Gastrocnemius medialis (tissue), 4 donors: ENCODE measurements at regions not wholly inside any gene's neighbourhood (a gene's known extent, or its start where the extent isn't known, plus 50 kb on each side); places are given as distances from the start of the nearest gene placed in this dataset.

Experiments
- ATAC-seq, 2 donors: fragments of 150-250 bp; one replicate each; pipeline ENCODE4 v1.9.1; 2016
- DNase-seq, 2 donors: peaks; one replicate each; pipeline ENCODE4 v3.0.0-alpha.2; 2019
- H3K27ac ChIP-seq, 4 donors: fragments of 200-600 bp; sonication (generic); 1 replicate in 1 of 4; 2 replicates in 3 of 4; pipeline ENCODE4 v1.5.1; 2016 to 2018; ENCODE audit warnings: mild to moderate bottlenecking in 2 of 4, moderate library complexity in 1 of 4
- H3K27me3 ChIP-seq, 3 donors: fragments of 200-600 bp; sonication (generic) in 2 of 3; 1 replicate in 1 of 3; 2 replicates in 2 of 3; pipeline versions ENCODE4 v1.5.1 to v1.6.0; 2016 to 2019; ENCODE audit warnings: mild to moderate bottlenecking in 1 of 3, moderate library complexity in 1 of 3
- H3K36me3 ChIP-seq, 2 donors: fragments of 200-600 bp; sonication (generic) in 1 of 2; one replicate each; pipeline ENCODE4 v1.5.1; 2017 to 2018
- H3K4me1 ChIP-seq, 2 donors: fragments of 200-600 bp; sonication (generic) in 1 of 2; one replicate each; pipeline ENCODE4 v1.5.1; 2016 to 2017; ENCODE audit warnings: mild to moderate bottlenecking in 2 of 2
- H3K4me3 ChIP-seq, 4 donors: fragments of 200-600 bp; sonication (generic) in 3 of 4; 1 replicate in 1 of 4; 2 replicates in 3 of 4; pipeline ENCODE4 v1.5.1; 2016 to 2019; ENCODE audit warnings: mild to moderate bottlenecking in 2 of 4
- H3K9me3 ChIP-seq, 3 donors: fragments of 200-600 bp; sonication (generic) in 2 of 3; 1 replicate in 1 of 3; 2 replicates in 2 of 3; pipeline ENCODE4 v1.5.1; 2016 to 2019
- CTCF ChIP-seq, 5 experiments: fragments of 450-650 bp in 3 of 5; fragments of 200-600 bp in 2 of 5; sonication (generic) in 2 of 5; IDR thresholded peaks in 4 of 5; conservative IDR thresholded peaks in 1 of 5; 1 replicate in 4 of 5; 2 replicates in 1 of 5; pipeline ENCODE4 v1.5.1; 2016 to 2019; ENCODE audit warnings: antibody characterized with exemption in 5 of 5, mild to moderate bottlenecking in 3 of 5, moderate library complexity in 3 of 5
- POLR2A ChIP-seq, 2 donors: fragments of 450-650 bp; IDR thresholded peaks; one replicate each; pipeline ENCODE4 v1.6.1; 2017; ENCODE audit warnings: antibody characterized with exemption in 2 of 2, mild to moderate bottlenecking in 2 of 2, moderate library complexity in 2 of 2
- in situ Hi-C, 4 donors: fragments of 200-750 bp; cut with MboI; loops; one replicate each; pipeline versions ENCODE4 v1.15.0 to v1.8.0; 2017; ENCODE audit warnings: low sequenced_read_pairs in 4 of 4
- intact Hi-C: fragments of 100-400 bp; cut with DNase I; formaldehyde crosslinking; loops from one replicate; pipeline ENCODE4 v1.15.1; 2023; ENCODE audit warnings: low total_unique reads

GRCh38 chr14:56379956-56380355 lies 199.6 kb upstream of the TMEM260 start:
- Histone ChIP-seq H3K9me3 (no peaks in the 10 kb centered on the region), H3K27ac (no peak overlapping the region), H3K4me3 (no peak overlapping the region), H3K36me3 (no peaks in the 10 kb centered on the region), H3K27me3 (no peaks in the 10 kb centered on the region), H3K4me1 (no peaks in the 10 kb centered on the region)
- in situ Hi-C loops (no loop called here), intact Hi-C loops (no loop called here)
- no peak for DNase-seq
- TF ChIP-seq POLR2A (IDR thresholded peaks at IDR 0.05), result no peak
- no peak for TF ChIP-seq CTCF (IDR thresholded peaks at IDR 0.05 in 4 of 5, conservative IDR thresholded peaks at IDR 0.05 in 1 of 5)
- peak in 1 of 2 donors; percentile 60 for ATAC-seq

GRCh38 chr14:56386024-56386423 lies 193.6 kb upstream of the TMEM260 start:
- Histone ChIP-seq H3K27me3 (no peaks in the 10 kb centered on the region), H3K4me3 (no peak overlapping the region), H3K9me3 (no peaks in the 10 kb centered on the region), H3K4me1 (no peaks in the 10 kb centered on the region), H3K36me3 (no peaks in the 10 kb centered on the region), H3K27ac (no peak overlapping the region)
- DNase-seq (no peak), ATAC-seq (no peak)
- intact Hi-C loops, result no loop called here
- in situ Hi-C loops, result no loop called here
- TF ChIP-seq CTCF (IDR thresholded peaks at IDR 0.05 in 4 of 5, conservative IDR thresholded peaks at IDR 0.05 in 1 of 5), result no peak
- no peak for TF ChIP-seq POLR2A (IDR thresholded peaks at IDR 0.05)

- intact Hi-C loops, result no loop called here
- Histone ChIP-seq H3K27me3 (no peaks in the 10 kb centered on the region), H3K4me3 (no peak overlapping the region), H3K27ac (no peak overlapping the region), H3K9me3 (no peaks in the 10 kb centered on the region), H3K4me1 (no peaks in the 10 kb centered on the region), H3K36me3 (no peaks in the 10 kb centered on the region)
- DNase-seq (no peak), ATAC-seq (no peak)
- in situ Hi-C loops, result no loop called here
- TF ChIP-seq CTCF (IDR thresholded peaks at IDR 0.05 in 4 of 5, conservative IDR thresholded peaks at IDR 0.05 in 1 of 5) (no peak), POLR2A (IDR thresholded peaks at IDR 0.05) (no peak)
Observed at GRCh38 chr14:56390859-56391258, 188.7 kb upstream of the TMEM260 start.

- H3K27me3 ChIP-seq, result no peaks in the 10 kb centered on the region
- in situ Hi-C loops (no loop called here), intact Hi-C loops (no loop called here)
Observed at GRCh38 chr14:56394826-56395530, 184.6 kb upstream of the TMEM260 start.

More at GRCh38 chr14:56394826-56395530, 184.6 kb upstream of the TMEM260 start:
- Histone ChIP-seq H3K27ac (no peak overlapping the region), H3K4me1 (no peaks in the 10 kb centered on the region), H3K36me3 (no peaks in the 10 kb centered on the region), H3K9me3 (no peaks in the 10 kb centered on the region), H3K4me3 (no peak overlapping the region)
- DNase-seq, result no peak
- TF ChIP-seq POLR2A (IDR thresholded peaks at IDR 0.05) (no peak), CTCF (IDR thresholded peaks at IDR 0.05 in 4 of 5, conservative IDR thresholded peaks at IDR 0.05 in 1 of 5) (no peak)
- no peak for ATAC-seq
